Smooth muscle cell (in vitro differentiated cells): ENCODE measurements at regions not wholly inside any gene's neighbourhood (a gene's known extent, or its start where the extent isn't known, plus 50 kb on each side); places are given as distances from the start of the nearest gene placed in this dataset.
A peak's percentile ranks its signal among the peaks of the same experiment; 100 is the strongest.

Source experiments
- DNase-seq: peaks from one replicate; lab custom pipeline; 2025; ENCODE audit not compliant: unreplicated experiment; lab: John Stamatoyannopoulos, UW
- H2AFZ ChIP-seq: fragments of 200-600 bp; sonication (generic); 2 replicates; pipeline ENCODE4 v1.6.0; 2016; ENCODE audit warnings: antibody characterized with exemption, low read depth, mild to moderate bottlenecking
- H3F3A ChIP-seq: fragments of 200-600 bp; sonication (generic); 2 replicates; pipeline ENCODE4 v1.6.0; 2017; ENCODE audit warnings: antibody characterized with exemption, low read depth
- H3K27ac ChIP-seq: fragments of 200-600 bp; sonication (generic); 2 replicates; pipeline ENCODE4 v1.5.1; 2016; ENCODE audit warnings: low read depth, mild to moderate bottlenecking
- H3K27me3 ChIP-seq: fragments of 200-600 bp; sonication (generic); 2 replicates; pipeline ENCODE4 v1.6.1; 2016; ENCODE audit warnings: low read depth, mild to moderate bottlenecking
- H3K36me3 ChIP-seq: fragments of 200-600 bp; sonication (generic); 2 replicates; pipeline ENCODE4 v1.5.1; 2016; ENCODE audit warnings: low read depth
- H3K4me1 ChIP-seq: fragments of 200-600 bp; sonication (generic); 2 replicates; pipeline ENCODE4 v1.5.1; 2016; ENCODE audit warnings: low read depth
- H3K4me2 ChIP-seq: fragments of 200-600 bp; sonication (generic); 2 replicates; pipeline ENCODE4 v1.6.0; 2016; ENCODE audit warnings: mild to moderate bottlenecking
- H3K4me3 ChIP-seq: fragments of 200-600 bp; sonication (generic); 2 replicates; pipeline ENCODE4 v1.5.1; 2016; ENCODE audit warnings: mild to moderate bottlenecking
- H3K79me2 ChIP-seq: fragments of 200-600 bp; sonication (generic); 2 replicates; pipeline ENCODE4 v1.6.0; 2016; ENCODE audit warnings: low read depth, mild to moderate bottlenecking
- H3K9ac ChIP-seq: fragments of 200-600 bp; sonication (generic); 2 replicates; pipeline ENCODE4 v1.6.0; 2016; ENCODE audit warnings: low read depth
- H3K9me3 ChIP-seq: fragments of 200-600 bp; sonication (generic); replicated peaks from 2 replicates; pipeline ENCODE4 v1.5.1; 2016; ENCODE audit warnings: low read depth
- H4K20me1 ChIP-seq: fragments of 200-600 bp; sonication (generic); 2 replicates; pipeline ENCODE4 v1.6.0; 2016; ENCODE audit warnings: low read depth
- WGBS: methylation state at CpG from one replicate; pipeline ENCODE4 v1.1.7; 2016; ENCODE audit warnings: low lambda C conversion rate; 5-methylcytosine and 5-hydroxymethylcytosine counted together
- TF ChIP-seq, protein P1 (sequence below): fragments of 200-600 bp; sonication (generic); IDR thresholded peaks from 2 replicates; pipeline ENCODE4 v1.5.1; 2017; ENCODE audit warnings: borderline replicate concordance, mild to moderate bottlenecking, antibody characterized with exemption; ENCODE audit not compliant: insufficient read depth, poor library complexity, severe bottlenecking

DNA sequence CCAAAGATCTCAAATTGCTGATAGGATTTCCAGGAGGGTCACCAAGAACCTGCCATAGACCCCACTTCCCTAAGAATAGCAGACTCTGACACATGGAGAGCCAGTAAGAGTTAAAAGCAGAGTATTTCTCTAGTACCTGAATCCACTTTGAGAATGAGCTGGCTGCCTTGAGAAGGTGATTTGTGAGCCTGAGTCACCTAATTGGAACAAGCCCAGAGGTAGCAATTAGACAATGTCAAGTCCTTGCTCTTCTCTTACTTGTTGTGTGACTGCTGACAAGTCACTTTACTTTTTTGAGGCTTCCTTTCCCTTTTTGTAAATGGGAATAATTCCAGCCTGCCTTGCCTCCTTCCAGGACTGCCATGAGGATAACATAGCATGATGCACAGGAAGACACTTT, 76.1 kb upstream of the ASIC2 start:
- H4K20me1 ChIP-seq, result no peaks in the 10 kb centered on the region
- H2AFZ ChIP-seq, result no peak overlapping the region
- H3K4me1 ChIP-seq, result no peaks in the 10 kb centered on the region
- H3K79me2 ChIP-seq, result no peaks in the 10 kb centered on the region
- peak overlapping the region; percentile 4 for H3K27ac ChIP-seq
- H3K4me2 ChIP-seq, result no peak overlapping the region
- no peak for DNase-seq
- H3K9ac ChIP-seq, result no peak overlapping the region
- no peaks in the 10 kb centered on the region for H3K36me3 ChIP-seq
- H3K9me3 ChIP-seq, result no peaks in the 10 kb centered on the region
- no peaks in the 10 kb centered on the region for H3K27me3 ChIP-seq
- H3K4me3 ChIP-seq, result no peak overlapping the region
- H3F3A ChIP-seq, result no peaks in the 10 kb centered on the region
- TF ChIP-seq, protein P1, sequence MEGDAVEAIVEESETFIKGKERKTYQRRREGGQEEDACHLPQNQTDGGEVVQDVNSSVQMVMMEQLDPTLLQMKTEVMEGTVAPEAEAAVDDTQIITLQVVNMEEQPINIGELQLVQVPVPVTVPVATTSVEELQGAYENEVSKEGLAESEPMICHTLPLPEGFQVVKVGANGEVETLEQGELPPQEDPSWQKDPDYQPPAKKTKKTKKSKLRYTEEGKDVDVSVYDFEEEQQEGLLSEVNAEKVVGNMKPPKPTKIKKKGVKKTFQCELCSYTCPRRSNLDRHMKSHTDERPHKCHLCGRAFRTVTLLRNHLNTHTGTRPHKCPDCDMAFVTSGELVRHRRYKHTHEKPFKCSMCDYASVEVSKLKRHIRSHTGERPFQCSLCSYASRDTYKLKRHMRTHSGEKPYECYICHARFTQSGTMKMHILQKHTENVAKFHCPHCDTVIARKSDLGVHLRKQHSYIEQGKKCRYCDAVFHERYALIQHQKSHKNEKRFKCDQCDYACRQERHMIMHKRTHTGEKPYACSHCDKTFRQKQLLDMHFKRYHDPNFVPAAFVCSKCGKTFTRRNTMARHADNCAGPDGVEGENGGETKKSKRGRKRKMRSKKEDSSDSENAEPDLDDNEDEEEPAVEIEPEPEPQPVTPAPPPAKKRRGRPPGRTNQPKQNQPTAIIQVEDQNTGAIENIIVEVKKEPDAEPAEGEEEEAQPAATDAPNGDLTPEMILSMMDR, result no peak

DNA sequence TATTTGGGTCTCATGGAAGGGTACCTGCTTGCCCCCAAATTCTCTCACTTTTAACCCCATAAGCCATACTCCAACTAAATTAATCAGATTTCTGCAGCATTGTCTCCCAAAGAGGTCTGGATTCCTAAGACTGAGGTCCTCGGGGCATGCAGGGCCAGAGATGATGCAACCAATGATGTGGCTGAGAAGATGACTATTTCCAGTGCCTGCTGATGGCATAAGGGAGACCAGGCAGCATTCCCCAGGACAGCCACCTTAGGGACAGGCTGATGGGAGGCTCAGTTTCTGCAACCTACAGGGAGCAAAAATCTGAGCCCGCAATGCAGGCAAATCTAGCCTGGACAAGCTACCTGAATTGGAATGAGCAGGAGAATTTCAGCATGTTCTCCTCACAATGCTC, 76.8 kb upstream of the ASIC2 start:
- WGBS, result 53% methylated on average over 2 of the region's 2 CpGs
- Histone ChIP-seq H3K27me3 (no peaks in the 10 kb centered on the region), H3K4me1 (no peaks in the 10 kb centered on the region), H3K9me3 (no peaks in the 10 kb centered on the region), H2AFZ (no peak overlapping the region), H3K4me3 (no peak overlapping the region), H3K27ac (peak overlapping the region; percentile 4), H3K79me2 (no peaks in the 10 kb centered on the region), H4K20me1 (no peaks in the 10 kb centered on the region), H3F3A (no peaks in the 10 kb centered on the region), H3K36me3 (no peaks in the 10 kb centered on the region), H3K9ac (no peak overlapping the region), H3K4me2 (no peak overlapping the region)
- DNase-seq, result no peak
- TF ChIP-seq, protein P1, result no peak

DNA sequence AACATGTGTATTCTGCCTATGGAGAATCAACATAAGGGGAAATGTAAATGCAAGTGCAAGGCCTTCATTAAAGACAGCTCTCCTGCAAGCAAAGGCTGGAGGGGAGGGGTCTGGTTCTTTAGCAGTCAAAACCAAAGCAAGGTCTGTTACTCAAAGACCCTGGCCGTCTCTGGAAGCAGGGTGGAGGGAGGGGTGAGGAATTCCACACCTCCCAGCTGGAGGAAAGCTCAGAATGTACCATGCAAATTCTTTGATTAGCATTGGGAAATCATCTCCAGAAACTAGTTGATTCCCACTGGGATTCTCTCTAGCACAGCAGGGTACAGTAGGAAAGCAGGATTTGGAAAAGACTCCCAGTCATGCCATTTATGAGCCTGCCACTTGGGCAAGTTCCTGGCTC, 77.3 kb upstream of the ASIC2 start:
- no peaks in the 10 kb centered on the region for H3K36me3 ChIP-seq
- no peaks in the 10 kb centered on the region for H3K79me2 ChIP-seq
- H3K4me3 ChIP-seq, result no peak overlapping the region
- H3K4me1 ChIP-seq, result no peaks in the 10 kb centered on the region
- TF ChIP-seq, protein P1, result no peak
- H4K20me1 ChIP-seq, result no peaks in the 10 kb centered on the region
- no peaks in the 10 kb centered on the region for H3K27me3 ChIP-seq
- no peak overlapping the region for H3K9ac ChIP-seq
- H3K9me3 ChIP-seq, result no peaks in the 10 kb centered on the region
- no peak for DNase-seq
- no peaks in the 10 kb centered on the region for H3F3A ChIP-seq
- no peak overlapping the region for H2AFZ ChIP-seq
- no peak overlapping the region for H3K4me2 ChIP-seq
- WGBS, result 35% methylated on average over 1 of the region's 1 CpG
- H3K27ac ChIP-seq, result peak overlapping the region; percentile 3

DNA sequence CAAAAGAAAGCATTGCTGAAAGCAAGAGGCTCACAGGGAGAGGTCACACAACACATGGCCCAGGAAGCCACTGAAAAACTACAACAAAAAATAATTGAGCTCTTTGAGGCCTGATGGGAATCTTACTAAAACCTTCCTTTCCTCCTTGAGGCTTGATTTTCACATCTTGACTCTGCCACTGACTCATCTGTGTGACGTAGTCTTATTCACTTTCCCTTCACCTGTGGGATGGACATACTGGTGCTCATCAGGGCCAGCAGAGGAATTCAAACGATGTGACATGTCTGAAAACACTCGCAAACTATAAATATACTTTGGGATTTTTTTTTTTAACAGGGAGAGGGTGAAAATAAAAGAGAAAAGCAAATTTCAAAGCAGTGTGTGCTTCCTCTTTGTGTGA, 78.3 kb upstream of the ASIC2 start:
- no peaks in the 10 kb centered on the region for H3K27me3 ChIP-seq
- no peaks in the 10 kb centered on the region for H3K36me3 ChIP-seq
- H2AFZ ChIP-seq, result no peak overlapping the region
- no peak overlapping the region for H3K4me3 ChIP-seq
- no peaks in the 10 kb centered on the region for H3K79me2 ChIP-seq
- H3K9ac ChIP-seq, result no peak overlapping the region
- no peak for DNase-seq
- H3K9me3 ChIP-seq, result no peaks in the 10 kb centered on the region
- H3K4me2 ChIP-seq, result no peak overlapping the region
- 51% methylated on average over 3 of the region's 3 CpGs for WGBS
- H4K20me1 ChIP-seq, result no peaks in the 10 kb centered on the region
- H3K4me1 ChIP-seq, result no peaks in the 10 kb centered on the region
- H3F3A ChIP-seq, result no peaks in the 10 kb centered on the region
- H3K27ac ChIP-seq, result peak overlapping the region; percentile 45
- TF ChIP-seq, protein P1, result no peak
